ENCODE measurements at regions not wholly inside any gene's neighbourhood (a gene's known extent, or its start where the extent isn't known, plus 50 kb on each side); places are given as distances from the start of the nearest gene placed in this dataset.

- TF ChIP-seq ZNF532 (CRISPR knock-in tag; IDR thresholded peaks at IDR 0.05; ENCODE audit: borderline replicate concordance) (no peak), AFF4 (CRISPR knock-in tag; IDR thresholded peaks at IDR 0.05; ENCODE audit: borderline replicate concordance) (no peak), MXD4 (CRISPR knock-in tag; IDR thresholded peaks at IDR 0.05; ENCODE audit: borderline replicate concordance) (no peak), ZMAT4 (CRISPR knock-in tag; IDR thresholded peaks at IDR 0.05) (no peak), FOXP4 (CRISPR knock-in tag; IDR thresholded peaks at IDR 0.05) (no peak), TEAD1 (CRISPR knock-in tag; IDR thresholded peaks at IDR 0.05) (no peak), FOXJ3 (CRISPR knock-in tag; IDR thresholded peaks at IDR 0.05; ENCODE audit: borderline replicate concordance) (no peak), OVOL2 (CRISPR knock-in tag; IDR thresholded peaks at IDR 0.05; ENCODE audit: borderline replicate concordance) (no peak), ZBTB21 (CRISPR knock-in tag; IDR thresholded peaks at IDR 0.05; ENCODE audit: borderline replicate concordance) (no peak), NFYB (CRISPR knock-in tag; conservative IDR thresholded peaks at IDR 0.05; ENCODE audit: low read depth) (no peak), GABPB1 (CRISPR knock-in tag; IDR thresholded peaks at IDR 0.05) (no peak), ZNF512 (CRISPR knock-in tag; IDR thresholded peaks at IDR 0.05; ENCODE audit: borderline replicate concordance) (no peak), CREB1 (CRISPR knock-in tag; IDR thresholded peaks at IDR 0.05) (no peak)
- POLR2A ChIA-PET: no interaction called here
- Mint-ChIP-seq H3K36me3 (no peaks in the 10 kb centered on the region), H3K4me3 (no peak overlapping the region), H3K27me3 (ENCODE audit: low read depth) (peaks cover 5% of the 10 kb centered on the region; the same call in 1 of the 2 replicates), H3K9me3 (no peaks in the 10 kb centered on the region), H3K4me1 (peaks cover 17% of the 10 kb centered on the region), H3K27ac (no peak overlapping the region)
- CTCF ChIA-PET: no interaction called here
- ATAC-seq (no peak), DNase-seq (ENCODE audit: low spot score) (no peak)
Measured at GRCh38 chr11:134582770-134583095, 170.7 kb upstream of the B3GAT1 start.

Measured in WTC11 (cell line).